GM12878 (cell line): ENCODE measurements at regions not wholly inside any gene's neighbourhood (a gene's known extent, or its start where the extent isn't known, plus 50 kb on each side); places are given as distances from the start of the nearest gene placed in this dataset.

Experiments
- BACH1 ChIP-seq: fragments of 450-650 bp; IDR thresholded peaks from 2 replicates; pipeline ENCODE4 v1.6.1; 2017; ENCODE audit warnings: mild to moderate bottlenecking, borderline replicate concordance
- BHLHE40 ChIP-seq, 2 experiments: fragments of 450-650 bp in 1 of 2; IDR thresholded peaks; 2 replicates each; pipeline ENCODE4 v1.6.1; 2011 to 2017; ENCODE audit warnings: low read depth in 2 of 2, borderline replicate concordance in 1 of 2, improper control_type of control experiment in 1 of 2, low read length in 1 of 2, mild to moderate bottlenecking in 1 of 2
- CREB1 ChIP-seq: IDR thresholded peaks from 2 replicates; pipeline ENCODE4 v1.6.1; 2012; ENCODE audit warnings: low read depth, mild to moderate bottlenecking, inconsistent platforms
- NR2C1 ChIP-seq: fragments of 450-650 bp; IDR thresholded peaks from 2 replicates; pipeline ENCODE4 v1.6.1; 2017; ENCODE audit warnings: antibody characterized with exemption, mild to moderate bottlenecking, moderate library complexity
- POLR2A ChIP-seq: IDR thresholded peaks from 2 replicates; pipeline ENCODE4 v1.6.1; 2011; ENCODE audit warnings: low read depth, mild to moderate bottlenecking, low read length
- POU2F2 ChIP-seq: IDR thresholded peaks from 3 replicates; pipeline ENCODE4 v1.6.1; 2011; ENCODE audit warnings: low read depth, mild to moderate bottlenecking, low read length, borderline replicate concordance
- RFX5 ChIP-seq: IDR thresholded peaks from 2 replicates; pipeline ENCODE4 v1.6.1; 2011; ENCODE audit warnings: low read depth, low read length, improper control_type of control experiment
- SMAD1 ChIP-seq: fragments of 450-650 bp; IDR thresholded peaks from 2 replicates; pipeline ENCODE4 v1.6.1; 2018; ENCODE audit warnings: mild to moderate bottlenecking, low read depth; ENCODE audit not compliant: partially characterized antibody
- TCF7 ChIP-seq: IDR thresholded peaks from 2 replicates; pipeline ENCODE4 v1.6.1; 2014; ENCODE audit warnings: antibody characterized with exemption, borderline replicate concordance
- ZNF24 ChIP-seq: fragments of 450-650 bp; IDR thresholded peaks from 2 replicates; pipeline ENCODE4 v1.6.1; 2017; ENCODE audit warnings: antibody characterized with exemption, mild to moderate bottlenecking
- TF ChIP-seq, protein P1 (sequence below), 3 experiments: IDR thresholded peaks in 2 of 3; conservative IDR thresholded peaks in 1 of 3; 2 replicates each; pipeline ENCODE4 v1.5.1; 2011; ENCODE audit warnings: low read depth in 3 of 3, low read length in 3 of 3, mild to moderate bottlenecking in 3 of 3, control low read depth in 2 of 3, moderate library complexity in 2 of 3, inconsistent platforms in 1 of 3, mixed read lengths in 1 of 3; ENCODE audit not compliant: control insufficient read depth in 2 of 3, insufficient read depth in 1 of 3; ENCODE audit errors: extremely low read depth in 1 of 3
- TF ChIP-seq, protein P2 (sequence below): fragments of 450-650 bp; formaldehyde crosslinking; IDR thresholded peaks from 2 replicates; pipeline ENCODE4 v1.5.0; 2022; ENCODE audit warnings: mild to moderate bottlenecking, missing genetic modification characterization

DNA sequence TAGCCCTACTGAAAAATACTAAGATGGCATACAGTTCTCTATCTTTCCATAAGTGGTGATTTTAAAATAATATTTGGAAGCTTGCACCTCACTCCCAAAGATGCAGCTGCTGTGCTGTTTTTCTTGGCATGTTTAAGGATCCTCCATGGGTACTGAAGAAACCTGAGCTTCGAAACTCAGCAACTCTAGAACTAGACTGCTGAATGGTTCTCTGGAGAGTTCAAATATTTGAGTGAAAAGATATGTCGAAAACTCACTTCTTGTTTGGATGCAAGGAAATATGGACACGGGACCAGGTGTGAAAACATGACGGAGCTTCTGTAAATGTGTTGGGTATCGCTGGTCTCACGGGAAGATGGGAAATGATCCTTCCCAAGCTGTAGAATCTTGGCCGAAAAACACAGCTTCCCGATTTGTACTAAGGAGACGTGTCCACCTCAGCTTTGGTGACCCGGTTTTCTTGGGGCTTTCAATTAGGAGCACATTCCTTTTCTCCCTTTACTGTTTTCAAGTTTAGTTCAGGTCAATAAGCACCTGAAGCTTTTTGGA lies 543.8 kb upstream of the NRP1 start:
- no peak for TF ChIP-seq POLR2A
- TF ChIP-seq BHLHE40 (IDR thresholded peaks at IDR 0.05; ENCODE audit: borderline replicate concordance in 1 of 2, low read depth in 2 of 2, low read length in 1 of 2) = no peak
- TF ChIP-seq, protein P1, sequence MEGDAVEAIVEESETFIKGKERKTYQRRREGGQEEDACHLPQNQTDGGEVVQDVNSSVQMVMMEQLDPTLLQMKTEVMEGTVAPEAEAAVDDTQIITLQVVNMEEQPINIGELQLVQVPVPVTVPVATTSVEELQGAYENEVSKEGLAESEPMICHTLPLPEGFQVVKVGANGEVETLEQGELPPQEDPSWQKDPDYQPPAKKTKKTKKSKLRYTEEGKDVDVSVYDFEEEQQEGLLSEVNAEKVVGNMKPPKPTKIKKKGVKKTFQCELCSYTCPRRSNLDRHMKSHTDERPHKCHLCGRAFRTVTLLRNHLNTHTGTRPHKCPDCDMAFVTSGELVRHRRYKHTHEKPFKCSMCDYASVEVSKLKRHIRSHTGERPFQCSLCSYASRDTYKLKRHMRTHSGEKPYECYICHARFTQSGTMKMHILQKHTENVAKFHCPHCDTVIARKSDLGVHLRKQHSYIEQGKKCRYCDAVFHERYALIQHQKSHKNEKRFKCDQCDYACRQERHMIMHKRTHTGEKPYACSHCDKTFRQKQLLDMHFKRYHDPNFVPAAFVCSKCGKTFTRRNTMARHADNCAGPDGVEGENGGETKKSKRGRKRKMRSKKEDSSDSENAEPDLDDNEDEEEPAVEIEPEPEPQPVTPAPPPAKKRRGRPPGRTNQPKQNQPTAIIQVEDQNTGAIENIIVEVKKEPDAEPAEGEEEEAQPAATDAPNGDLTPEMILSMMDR (IDR thresholded peaks at IDR 0.05 in 2 of 3, conservative IDR thresholded peaks at IDR 0.05 in 1 of 3; ENCODE audit: control insufficient read depth in 2 of 3, extremely low read depth in 1 of 3, insufficient read depth in 1 of 3, low read depth in 3 of 3, low read length in 3 of 3) = no peak
- no peak for TF ChIP-seq POU2F2
- no peak for TF ChIP-seq RFX5
- TF ChIP-seq SMAD1 = no peak
- TF ChIP-seq, protein P2, sequence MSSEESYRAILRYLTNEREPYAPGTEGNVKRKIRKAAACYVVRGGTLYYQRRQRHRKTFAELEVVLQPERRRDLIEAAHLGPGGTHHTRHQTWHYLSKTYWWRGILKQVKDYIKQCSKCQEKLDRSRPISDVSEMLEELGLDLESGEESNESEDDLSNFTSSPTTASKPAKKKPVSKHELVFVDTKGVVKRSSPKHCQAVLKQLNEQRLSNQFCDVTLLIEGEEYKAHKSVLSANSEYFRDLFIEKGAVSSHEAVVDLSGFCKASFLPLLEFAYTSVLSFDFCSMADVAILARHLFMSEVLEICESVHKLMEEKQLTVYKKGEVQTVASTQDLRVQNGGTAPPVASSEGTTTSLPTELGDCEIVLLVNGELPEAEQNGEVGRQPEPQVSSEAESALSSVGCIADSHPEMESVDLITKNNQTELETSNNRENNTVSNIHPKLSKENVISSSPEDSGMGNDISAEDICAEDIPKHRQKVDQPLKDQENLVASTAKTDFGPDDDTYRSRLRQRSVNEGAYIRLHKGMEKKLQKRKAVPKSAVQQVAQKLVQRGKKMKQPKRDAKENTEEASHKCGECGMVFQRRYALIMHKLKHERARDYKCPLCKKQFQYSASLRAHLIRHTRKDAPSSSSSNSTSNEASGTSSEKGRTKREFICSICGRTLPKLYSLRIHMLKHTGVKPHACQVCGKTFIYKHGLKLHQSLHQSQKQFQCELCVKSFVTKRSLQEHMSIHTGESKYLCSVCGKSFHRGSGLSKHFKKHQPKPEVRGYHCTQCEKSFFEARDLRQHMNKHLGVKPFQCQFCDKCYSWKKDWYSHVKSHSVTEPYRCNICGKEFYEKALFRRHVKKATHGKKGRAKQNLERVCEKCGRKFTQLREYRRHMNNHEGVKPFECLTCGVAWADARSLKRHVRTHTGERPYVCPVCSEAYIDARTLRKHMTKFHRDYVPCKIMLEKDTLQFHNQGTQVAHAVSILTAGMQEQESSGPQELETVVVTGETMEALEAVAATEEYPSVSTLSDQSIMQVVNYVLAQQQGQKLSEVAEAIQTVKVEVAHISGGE (CRISPR knock-in tag) = no peak
- TF ChIP-seq ZNF24 = no peak
- no peak for TF ChIP-seq BACH1
- TF ChIP-seq TCF7 = no peak
- no peak for TF ChIP-seq CREB1
- no peak for TF ChIP-seq NR2C1
